Small intestine (tissue), 7 donors: ENCODE measurements at regions not wholly inside any gene's neighbourhood (a gene's known extent, or its start where the extent isn't known, plus 50 kb on each side); places are given as distances from the start of the nearest gene placed in this dataset.
A peak's percentile ranks its signal among the peaks of the same experiment; 100 is the strongest.

ENCODE experiments used
- DNase-seq, 2 donors: peaks; one replicate each; pipeline versions ENCODE4 v3.0.0 to v3.0.0-alpha.2; 2013
- FAIRE-seq: peaks from 2 replicates; lab custom pipeline; 2012; peaks lifted over from hg19 to GRCh38; lab: Jason Lieb, UNC
- H3K27ac ChIP-seq, 3 donors: one replicate each; pipeline ENCODE4 v1.5.1; 2013; ENCODE audit warnings: low read length in 2 of 3, mild to moderate bottlenecking in 2 of 3, control low read depth in 1 of 3, inconsistent platforms in 1 of 3, low read depth in 1 of 3, moderate library complexity in 1 of 3
- H3K27me3 ChIP-seq, 3 donors: one replicate each; pipeline ENCODE4 v1.6.1; 2013; ENCODE audit warnings: low read length in 3 of 3, inconsistent platforms in 1 of 3; ENCODE audit not compliant: control insufficient read depth in 3 of 3, insufficient read depth in 3 of 3
- H3K36me3 ChIP-seq, 3 donors: one replicate each; pipeline ENCODE4 v1.6.1; 2013; ENCODE audit warnings: low read length in 3 of 3, inconsistent platforms in 1 of 3, low read depth in 1 of 3, mild to moderate bottlenecking in 1 of 3, moderate library complexity in 1 of 3; ENCODE audit not compliant: control insufficient read depth in 3 of 3, insufficient read depth in 2 of 3
- H3K4me1 ChIP-seq, 3 donors: one replicate each; pipeline ENCODE4 v1.6.1; 2013; ENCODE audit warnings: low read length in 2 of 3, inconsistent platforms in 1 of 3, low read depth in 1 of 3, mild to moderate bottlenecking in 1 of 3, moderate library complexity in 1 of 3; ENCODE audit not compliant: control insufficient read depth in 3 of 3, insufficient read depth in 2 of 3
- H3K4me3 ChIP-seq, 3 donors: one replicate each; pipeline ENCODE4 v1.5.1; 2013; ENCODE audit warnings: low read length in 3 of 3, control low read depth in 1 of 3, inconsistent platforms in 1 of 3, low read depth in 1 of 3, mild to moderate bottlenecking in 1 of 3, moderate library complexity in 1 of 3
- H3K9me3 ChIP-seq, 2 donors: one replicate each; pipeline ENCODE4 v1.6.1; 2013; ENCODE audit warnings: low read depth in 1 of 2, low read length in 1 of 2; ENCODE audit not compliant: control insufficient read depth in 2 of 2, insufficient read depth in 1 of 2
- WGBS, 3 donors: extraction: QIAGEN DNeasy Blood & Tissue Kit; methylation state at CpG; one replicate each; pipeline ENCODE4 v1.1.7; 2013; 5-methylcytosine and 5-hydroxymethylcytosine counted together
- donor health status: healthy with polysubstance abuse.
- donor health status: control.
- donor health status: control.
- donor health status: Bipolar disorder and iron deficiency.
- donor health status: healthy.

DNA sequence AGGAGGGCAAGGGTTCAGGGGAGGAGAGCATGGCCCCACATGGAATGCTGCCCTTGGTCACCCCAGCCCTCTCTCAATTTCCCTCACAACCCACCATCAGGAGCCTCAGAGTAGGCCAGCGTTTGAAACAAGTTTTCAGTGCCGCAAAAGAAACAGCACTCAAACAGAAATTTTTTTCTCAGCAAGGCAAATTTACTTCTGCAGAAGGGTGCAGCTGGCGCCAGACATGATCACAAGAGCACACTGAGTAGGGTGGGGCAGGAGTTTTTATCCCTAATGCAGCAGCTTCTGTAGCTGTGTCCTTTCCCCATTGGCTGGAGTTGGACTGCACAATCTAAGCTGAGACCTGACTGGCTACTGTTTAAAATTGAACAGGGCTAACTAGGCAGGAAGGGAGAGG lies 287.8 kb upstream of the CDYL start:
- no peak for FAIRE-seq
- Histone ChIP-seq H3K4me3 (no peak overlapping the region), H3K27me3 (no peaks in the 10 kb centered on the region), H3K27ac (no peak overlapping the region), H3K36me3 (no peaks in the 10 kb centered on the region), H3K9me3 (peaks cover 2 to 34% of the 10 kb centered on the region in 2 donors), H3K4me1 (no peaks in the 10 kb centered on the region)
- 92 to 97% (median 95%) methylated on average over 3 of the region's 3 CpGs for WGBS, 3 donors
- DNase-seq: no peak

DNA sequence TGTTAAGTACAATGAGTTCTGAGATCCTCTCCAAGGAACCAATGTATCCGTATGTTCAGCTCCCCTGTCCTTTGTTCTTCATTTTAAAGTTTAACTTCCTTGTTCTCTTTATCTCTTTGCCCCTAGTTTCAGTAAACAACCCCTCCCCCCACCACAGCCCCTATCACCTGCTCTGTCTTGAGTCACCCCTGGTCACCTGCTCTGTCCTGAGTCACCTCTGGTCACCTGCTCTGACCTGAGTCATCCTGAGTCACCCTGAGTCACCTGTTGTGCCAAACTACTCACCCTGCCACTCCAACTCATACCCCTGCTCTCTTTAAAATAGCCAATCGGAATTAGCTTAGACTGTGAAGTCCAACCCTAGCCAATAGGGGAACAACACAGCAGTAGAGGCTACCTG lies 288.7 kb upstream of the CDYL start:
- Histone ChIP-seq H3K27me3 (no peaks in the 10 kb centered on the region), H3K9me3 (peaks cover 2 to 34% of the 10 kb centered on the region in 2 donors), H3K4me3 (no peak overlapping the region), H3K36me3 (no peaks in the 10 kb centered on the region), H3K27ac (no peak overlapping the region), H3K4me1 (no peaks in the 10 kb centered on the region)
- WGBS, 3 donors: 51 to 81% (median 61%) methylated on average over 2 of the region's 2 CpGs
- no peak for FAIRE-seq
- peak in 1 of 2 donors; percentile 3 for DNase-seq

DNA sequence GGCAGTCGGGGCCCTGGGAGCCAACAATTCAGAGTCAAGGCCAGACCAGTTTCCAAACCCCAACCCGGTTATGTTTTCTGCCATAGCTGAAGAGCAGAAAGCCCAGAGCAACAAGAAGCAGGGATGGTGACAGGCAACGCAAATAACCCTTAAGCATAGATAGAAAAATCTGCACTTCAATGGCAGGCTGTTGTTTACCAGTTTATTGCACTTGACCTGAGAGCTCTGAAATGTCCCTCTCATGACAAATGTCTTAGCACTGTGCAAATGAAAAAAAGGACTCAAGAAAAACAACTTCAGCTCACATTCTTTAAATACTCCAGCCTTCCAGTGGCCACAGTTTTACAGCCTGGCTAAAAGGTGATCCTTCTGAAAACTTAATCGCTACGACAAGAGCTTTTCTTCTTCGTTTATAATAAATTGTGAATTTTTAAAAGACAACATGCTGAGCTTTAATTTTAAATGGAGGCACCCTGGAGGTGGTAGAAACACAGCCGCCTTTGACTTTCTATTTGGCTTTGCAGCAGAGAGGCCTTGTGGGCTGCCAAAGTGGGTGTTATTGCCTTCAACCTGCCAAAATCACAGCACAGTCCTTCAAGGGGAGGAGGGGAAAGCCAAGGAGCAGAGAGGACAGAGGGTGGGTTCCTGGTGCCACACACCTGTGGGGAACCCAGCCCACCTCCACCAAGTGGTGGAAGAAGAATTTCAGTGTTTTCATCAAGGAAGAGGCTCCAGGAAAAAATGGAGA lies 289.5 kb upstream of the CDYL start:
- H3K4me1 ChIP-seq: no peaks in the 10 kb centered on the region

DNA sequence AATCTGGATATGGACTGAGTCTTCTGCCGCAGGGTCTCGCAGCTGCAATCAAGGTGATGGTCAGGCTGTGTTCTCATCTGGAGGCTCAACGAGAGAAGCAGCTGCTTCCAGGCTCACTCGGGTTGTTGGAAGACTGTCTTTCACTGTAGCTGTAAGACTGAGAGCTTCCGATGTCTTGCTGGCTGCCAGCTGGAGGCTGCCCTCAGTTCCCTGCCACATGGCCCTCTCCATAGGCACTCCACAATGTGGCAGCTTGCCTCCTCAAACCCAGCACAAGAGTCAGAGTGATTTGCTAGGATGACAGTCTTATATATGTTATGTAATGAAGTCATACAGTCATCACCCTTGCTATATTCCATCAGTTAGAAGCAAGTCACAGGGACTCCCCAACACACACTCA lies 290.5 kb upstream of the CDYL start:
- Histone ChIP-seq H3K27ac (no peak overlapping the region), H3K4me1 (no peaks in the 10 kb centered on the region), H3K4me3 (no peak overlapping the region), H3K9me3 (peaks cover 2 to 34% of the 10 kb centered on the region in 2 donors), H3K36me3 (no peaks in the 10 kb centered on the region), H3K27me3 (peaks cover 0 to 2% (median 0%) of the 10 kb centered on the region in 3 donors)
- DNase-seq (no peak), FAIRE-seq (no peak)
- WGBS, 3 donors: 85 to 94% (median 89%) methylated on average over 5 of the region's 5 CpGs

More for the DNA sequence above, 289.5 kb upstream of the CDYL start:
- Histone ChIP-seq H3K36me3 (no peaks in the 10 kb centered on the region), H3K9me3 (peaks cover 2 to 34% of the 10 kb centered on the region in 2 donors), H3K27me3 (peaks cover 0 to 2% (median 0%) of the 10 kb centered on the region in 3 donors), H3K4me3 (no peak overlapping the region), H3K27ac (no peak overlapping the region)
- FAIRE-seq: no peak
- WGBS, 3 donors: 70 to 81% (median 72%) methylated on average over 7 of the region's 7 CpGs
- no peak for DNase-seq

DNA sequence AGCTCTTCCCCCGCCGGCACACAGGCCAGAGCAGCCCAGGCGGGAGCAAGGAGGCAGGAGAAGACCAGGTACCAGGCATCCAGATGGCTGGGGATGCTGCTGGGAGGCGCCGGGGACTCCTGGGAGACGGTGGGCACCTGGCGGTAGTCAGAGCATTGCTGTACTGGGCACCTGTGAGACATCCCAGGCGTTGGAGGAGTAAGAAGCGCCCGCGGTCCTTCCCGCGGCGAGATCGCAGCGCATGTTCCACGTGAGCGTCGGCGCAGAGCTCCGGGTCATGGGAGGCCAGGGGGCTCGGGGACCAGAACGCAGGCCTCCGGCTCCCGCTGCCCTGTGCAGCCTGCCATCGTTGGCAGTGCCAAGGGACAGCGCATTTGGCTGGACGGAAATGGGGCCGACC lies 293.7 kb upstream of the CDYL start:
- no peak overlapping the region for H3K27ac ChIP-seq
- no peak for FAIRE-seq
- H3K4me3 ChIP-seq: no peak overlapping the region
- WGBS, 3 donors: 93 to 97% (median 93%) methylated on average over 28 to 29 of the region's 29 CpGs
- DNase-seq: no peak
- H3K36me3 ChIP-seq: no peaks in the 10 kb centered on the region
- H3K9me3 ChIP-seq: peaks cover 0 to 8% of the 10 kb centered on the region in 2 donors
- H3K27me3 ChIP-seq: peaks cover 0 to 2% (median 0%) of the 10 kb centered on the region in 3 donors
- no peaks in the 10 kb centered on the region for H3K4me1 ChIP-seq

DNA sequence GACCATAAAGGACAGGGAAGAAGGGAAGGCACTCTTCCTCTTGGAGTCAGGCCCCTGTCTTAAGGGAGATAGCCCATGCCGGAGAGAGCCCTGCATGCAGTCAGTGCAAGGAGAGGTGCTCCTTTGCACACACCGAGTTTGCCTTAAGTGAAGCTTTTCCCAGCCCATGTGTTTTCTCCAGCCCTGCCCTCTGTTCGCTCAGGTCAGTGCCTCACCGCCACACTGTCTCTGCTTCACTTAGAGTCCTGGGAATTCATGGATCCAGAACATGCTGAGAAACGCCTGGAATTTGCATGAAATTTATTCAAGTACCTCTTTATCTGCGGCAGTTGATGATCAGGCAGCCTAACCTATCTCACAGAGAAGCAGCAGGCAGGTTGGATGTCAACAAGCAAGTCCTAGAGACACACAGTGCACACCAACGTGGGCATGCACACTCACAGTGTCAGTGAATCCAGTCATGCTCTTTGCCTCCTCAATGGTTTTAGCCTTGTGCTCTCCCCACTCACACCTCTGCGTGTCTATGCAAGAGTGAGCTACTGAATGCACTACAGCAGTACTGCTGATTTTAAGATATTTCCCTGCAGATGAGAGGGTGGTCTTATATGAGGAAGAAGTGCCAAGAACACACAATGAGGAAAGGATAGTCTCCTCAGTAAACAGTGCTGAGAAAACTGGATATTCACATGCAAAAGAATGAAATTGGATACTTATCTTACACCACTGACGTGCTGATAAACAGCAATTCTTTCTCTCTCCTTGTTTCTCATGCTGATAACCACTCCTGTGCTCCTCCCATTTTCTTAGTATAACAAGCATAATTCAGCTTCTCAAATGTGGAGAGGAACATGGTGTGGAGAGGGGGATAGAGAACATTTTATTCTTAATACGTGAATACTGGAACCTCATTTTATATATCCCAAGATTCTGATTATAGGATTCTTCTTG lies 295.1 kb upstream of the CDYL start:
- DNase-seq (no peak), FAIRE-seq (no peak)
- no peaks in the 10 kb centered on the region for H3K4me1 ChIP-seq
- no peaks in the 10 kb centered on the region for H3K36me3 ChIP-seq
- WGBS, 3 donors: 54 to 70% (median 59%) methylated on average over 10 of the region's 10 CpGs
- H3K4me3 ChIP-seq: no peak overlapping the region
- H3K9me3 ChIP-seq: peaks cover 0 to 2% of the 10 kb centered on the region in 2 donors
- peaks cover 0 to 2% (median 0%) of the 10 kb centered on the region in 3 donors for H3K27me3 ChIP-seq
- H3K27ac ChIP-seq: no peak overlapping the region

DNA sequence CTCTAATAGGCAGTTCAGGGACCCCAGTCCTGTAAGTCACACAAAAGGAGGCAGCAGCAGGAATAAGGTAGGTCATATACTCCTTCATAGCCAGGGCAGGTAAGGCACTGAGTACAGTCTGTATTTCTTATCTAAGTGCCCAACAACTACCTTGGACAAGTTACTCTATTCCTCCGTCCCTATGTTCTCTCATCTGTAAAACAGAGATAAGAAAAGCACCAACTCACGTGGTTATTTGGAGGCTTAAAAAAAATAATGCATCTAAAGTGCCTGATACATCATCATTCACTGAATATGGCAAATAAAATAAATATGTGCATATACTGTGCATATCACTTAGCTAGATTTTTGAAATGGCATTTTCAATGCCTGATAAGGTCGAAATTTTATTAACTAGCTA lies 298.1 kb upstream of the CDYL start:
- Histone ChIP-seq H3K27me3 (peaks cover 0 to 2% (median 0%) of the 10 kb centered on the region in 3 donors), H3K36me3 (no peaks in the 10 kb centered on the region), H3K9me3 (no peaks in the 10 kb centered on the region), H3K27ac (no peak overlapping the region), H3K4me1 (no peaks in the 10 kb centered on the region), H3K4me3 (no peak overlapping the region)
- WGBS, 3 donors: 14 to 59% (median 26%) methylated on average over 3 of the region's 3 CpGs
- DNase-seq (no peak), FAIRE-seq (no peak)

DNA sequence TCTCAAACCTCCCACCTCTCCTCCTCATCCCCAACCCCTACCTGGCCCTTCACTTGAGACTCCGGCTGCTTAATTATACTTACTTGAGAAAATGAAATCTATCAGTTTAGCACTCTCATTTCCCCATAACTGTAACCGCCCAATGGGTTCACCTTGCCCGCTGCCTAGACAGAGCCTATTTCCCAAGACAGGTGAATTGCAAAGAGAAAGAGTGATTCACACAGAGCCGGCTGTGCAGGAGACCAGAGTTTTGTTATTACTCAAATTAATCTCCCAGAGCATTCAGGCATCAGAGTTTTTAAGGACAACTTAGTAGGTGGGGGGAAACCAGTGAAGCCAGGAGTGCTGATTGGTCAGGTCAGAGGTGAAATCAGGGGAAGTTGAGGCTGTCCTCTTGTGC lies 301.4 kb upstream of the CDYL start:
- H3K36me3 ChIP-seq: no peaks in the 10 kb centered on the region
- WGBS, 3 donors: 82 to 88% (median 84%) methylated on average over 4 of the region's 4 CpGs

More for the DNA sequence above, 301.4 kb upstream of the CDYL start:
- DNase-seq (no peak), FAIRE-seq (no peak)
- H3K27ac ChIP-seq: no peak overlapping the region
- H3K27me3 ChIP-seq: no peaks in the 10 kb centered on the region
- no peak overlapping the region for H3K4me3 ChIP-seq
- peaks cover 0 to 27% of the 10 kb centered on the region in 2 donors for H3K9me3 ChIP-seq
- H3K4me1 ChIP-seq: no peaks in the 10 kb centered on the region
